GM18861 (cell line): ENCODE measurements at regions not wholly inside any gene's neighbourhood (a gene's known extent, or its start where the extent isn't known, plus 50 kb on each side); places are given as distances from the start of the nearest gene placed in this dataset.

ENCODE experiments used
- ATAC-seq: cut with Tn5 transposase; IDR thresholded peaks from one replicate; pipeline ENCODE4 v1.9.1; 2021; ENCODE audit not compliant: unreplicated experiment

DNA sequence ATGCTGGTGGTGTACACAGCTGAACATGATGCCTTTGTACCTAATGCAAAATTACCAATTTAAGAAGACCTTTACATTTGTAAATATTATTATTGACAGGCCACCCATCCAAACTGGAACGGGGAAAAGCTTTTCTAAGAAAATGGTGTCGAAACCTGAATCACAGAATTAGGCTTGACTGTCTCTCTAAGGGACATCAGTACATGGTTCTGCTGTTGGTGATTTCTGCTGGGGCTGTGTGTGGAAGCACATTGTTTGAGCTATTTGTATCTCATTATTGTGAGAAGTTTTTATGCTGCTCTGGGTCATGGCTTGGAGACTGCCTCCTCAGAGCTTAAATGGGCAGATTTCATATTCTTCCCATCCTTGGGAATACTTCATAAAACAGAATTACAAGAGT, 420.9 kb upstream of the POU3F3 start:
- ATAC-seq = no peak

DNA sequence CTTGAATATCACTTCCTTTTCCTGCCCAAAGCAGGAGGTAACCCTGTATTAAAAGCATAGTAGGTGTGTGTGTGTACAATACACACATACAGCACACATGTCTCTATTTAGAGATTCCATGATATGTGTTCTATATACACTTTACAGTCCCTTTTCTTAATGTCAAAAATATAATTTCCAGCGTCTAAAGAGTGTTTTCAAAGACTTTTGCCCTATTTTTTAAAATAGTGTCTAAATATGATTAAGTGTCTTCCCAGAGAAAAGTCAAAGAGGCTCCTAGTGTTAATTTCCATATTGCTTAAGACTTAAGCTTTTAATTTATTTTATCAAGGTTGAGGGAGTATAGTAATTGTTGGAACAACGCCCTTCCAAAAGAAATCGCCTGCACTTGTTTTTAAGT, 420.3 kb upstream of the POU3F3 start:
- ATAC-seq = no peak

DNA sequence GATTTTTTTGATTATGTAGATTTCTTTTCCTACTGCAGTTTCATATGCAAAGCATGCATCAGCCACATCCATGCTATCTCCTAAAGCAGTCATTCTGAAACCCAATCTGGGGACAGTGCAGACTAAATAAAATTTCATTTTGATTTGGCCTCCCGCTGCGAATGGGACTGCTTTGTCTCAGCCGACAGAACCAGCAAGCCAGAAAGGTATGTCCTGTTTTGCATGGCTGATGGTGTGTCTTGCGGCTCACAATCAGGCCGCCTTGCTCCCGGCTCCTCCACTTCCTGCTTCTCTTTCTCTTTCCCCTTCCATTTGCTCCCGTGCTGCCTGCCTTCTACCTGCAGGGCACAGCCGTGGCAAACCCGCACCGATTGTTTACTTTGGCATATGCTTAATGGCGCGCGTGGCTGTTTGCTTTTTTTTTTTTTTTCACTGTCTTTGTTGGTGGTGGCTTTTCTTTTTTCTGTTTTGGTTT, 419.6 kb upstream of the POU3F3 start:
- ATAC-seq = peak; percentile 76

DNA sequence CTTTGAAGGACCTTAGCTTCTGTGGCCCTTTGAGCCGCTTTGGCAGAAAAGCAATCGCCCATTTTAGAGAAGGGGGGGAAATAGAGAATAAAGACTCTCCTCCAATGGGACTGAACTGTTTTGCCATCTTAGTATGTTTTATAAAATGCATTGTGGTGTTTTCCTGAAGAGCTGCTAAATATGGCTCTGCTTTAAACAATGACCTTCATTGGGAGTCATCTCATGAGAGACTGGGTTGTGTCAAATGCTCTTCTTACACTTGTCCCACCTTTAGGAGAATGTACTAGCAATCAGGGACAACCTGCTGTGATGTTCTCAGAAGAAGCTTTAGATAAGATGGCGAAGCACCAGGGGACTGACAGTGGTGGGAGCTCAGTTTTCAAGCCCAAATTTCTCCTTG, 418.9 kb upstream of the POU3F3 start:
- ATAC-seq = no peak

- no peak for ATAC-seq
Measured at GRCh38 chr2:104438481-104438880, 415.4 kb upstream of the POU3F3 start.

GRCh38 chr2:104443145-104443544, 410.8 kb upstream of the POU3F3 start:
- ATAC-seq = no peak

GRCh38 chr2:104444392-104444791, 409.5 kb upstream of the POU3F3 start:
- ATAC-seq = no peak

DNA sequence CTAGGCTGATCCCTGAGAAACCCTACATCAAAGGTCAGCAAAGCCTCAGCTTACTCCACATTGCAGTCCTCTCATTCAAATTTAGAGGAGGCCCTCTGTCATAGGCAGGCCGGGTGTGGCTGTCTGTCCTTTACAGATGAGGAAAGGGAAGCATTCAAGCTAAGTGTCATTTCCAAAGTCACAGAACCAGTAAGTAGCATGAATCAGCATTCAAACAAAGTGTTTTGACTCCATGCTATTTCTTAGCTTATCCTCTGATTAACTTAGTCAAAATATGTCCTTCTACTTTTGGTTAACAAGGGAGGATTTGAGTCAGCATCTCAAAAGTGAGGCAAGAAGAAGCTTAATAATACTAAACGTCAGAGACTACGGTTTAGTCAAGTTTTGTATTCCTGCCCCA, 409.0 kb upstream of the POU3F3 start:
- no peak for ATAC-seq

- no peak for ATAC-seq
Measured at GRCh38 chr2:104447831-104448434, 406.0 kb upstream of the POU3F3 start.

- no peak for ATAC-seq
Measured at GRCh38 chr2:104448661-104449440, 405.1 kb upstream of the POU3F3 start.

DNA sequence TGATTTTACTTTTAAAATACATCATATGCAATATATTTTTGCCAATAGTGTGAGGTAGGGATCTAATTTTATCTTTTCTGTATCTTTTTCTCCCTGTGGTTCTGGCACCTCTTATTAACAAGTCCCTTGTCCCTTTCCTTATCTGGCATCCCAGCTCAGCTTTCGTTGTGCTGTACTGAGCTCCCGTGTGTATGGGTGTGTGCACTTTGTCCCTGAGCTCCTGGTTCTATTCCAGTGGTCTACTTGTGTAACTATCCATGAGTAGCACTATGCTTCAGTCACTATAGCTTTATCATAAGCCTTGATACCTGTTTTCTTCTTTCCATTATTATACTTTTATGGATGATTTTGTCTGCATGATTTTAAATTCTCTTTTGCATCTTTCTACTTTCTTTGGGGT, 401.4 kb upstream of the POU3F3 start:
- ATAC-seq = no peak

DNA sequence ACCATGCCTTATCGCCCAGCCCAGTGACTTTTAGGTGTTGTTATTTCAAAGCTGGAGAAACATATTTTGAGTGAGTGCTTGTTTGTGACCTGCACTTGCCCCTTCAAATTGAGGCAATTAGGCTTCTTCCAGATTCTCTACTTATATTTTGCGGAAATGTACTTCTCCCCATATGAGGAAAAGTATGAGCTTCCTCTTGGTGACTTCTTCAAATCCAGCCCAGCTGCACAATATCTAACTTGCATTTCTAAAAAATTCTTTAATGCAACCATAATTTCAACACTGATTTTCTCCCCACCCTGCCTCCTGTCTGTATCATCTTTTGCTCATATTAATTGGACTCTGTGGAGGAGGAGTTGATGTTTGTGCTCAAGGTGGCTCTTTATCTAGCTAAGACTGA, 391.2 kb upstream of the POU3F3 start:
- ATAC-seq = no peak

- no peak for ATAC-seq
Measured at GRCh38 chr2:104465981-104466380, 387.9 kb upstream of the POU3F3 start.

DNA sequence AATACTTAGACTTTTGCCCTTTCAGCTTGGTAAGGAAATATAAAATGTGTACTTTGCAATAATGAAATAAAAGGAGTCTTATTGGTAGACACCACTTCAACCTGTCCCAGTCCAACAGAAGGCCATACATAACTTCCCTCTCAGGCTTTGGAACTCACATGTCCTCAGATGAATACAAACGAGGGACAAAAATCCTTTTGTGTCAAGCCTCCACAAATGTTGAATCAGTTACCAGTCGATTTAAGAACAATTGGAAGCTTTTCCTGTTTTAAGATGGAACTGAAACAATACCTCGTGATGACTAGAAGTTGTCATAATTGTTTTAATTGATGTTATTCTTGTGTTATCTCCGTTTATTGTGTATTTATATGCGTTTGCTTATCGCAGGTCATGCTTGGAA, 385.1 kb upstream of the POU3F3 start:
- ATAC-seq = no peak

DNA sequence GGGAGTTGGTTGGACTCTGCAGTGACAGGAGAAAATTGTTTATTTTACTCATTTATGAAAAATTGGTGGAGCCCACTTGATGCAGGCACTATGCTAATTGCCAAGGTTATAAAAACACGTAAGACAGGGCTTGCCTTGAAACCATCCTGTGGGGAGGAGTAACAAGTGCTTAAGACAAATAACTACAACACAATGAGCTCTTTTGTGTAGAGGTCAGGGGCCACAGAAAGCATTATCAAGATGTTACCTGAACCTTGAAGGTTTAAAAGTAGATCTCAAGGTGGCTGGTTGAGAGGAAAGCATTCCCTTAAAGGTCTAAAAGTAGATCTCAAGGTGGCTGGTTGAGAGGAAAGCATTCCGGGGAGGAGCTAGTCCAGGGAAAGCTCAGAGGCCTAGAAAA, 381.8 kb upstream of the POU3F3 start:
- no peak for ATAC-seq

DNA sequence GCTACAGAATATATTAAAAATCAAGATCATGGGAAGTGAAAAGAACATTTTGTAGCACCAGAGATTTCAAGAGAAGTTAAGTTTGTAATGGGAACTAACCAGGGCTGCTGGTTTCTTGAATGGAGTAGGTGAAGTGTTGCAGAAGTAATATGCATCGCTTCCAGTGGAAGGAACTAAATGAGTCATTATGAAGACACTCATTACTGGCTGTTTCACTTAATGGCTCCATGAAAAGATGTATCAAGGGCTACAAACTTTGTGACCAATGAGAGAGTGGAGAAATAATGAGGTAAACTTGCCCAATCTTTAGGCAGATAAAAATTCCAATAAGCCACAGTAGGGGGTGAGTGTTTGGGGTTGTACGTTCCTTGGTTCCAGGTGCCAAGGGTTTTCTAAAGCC, 380.4 kb upstream of the POU3F3 start:
- ATAC-seq = no peak

GRCh38 chr2:104474716-104475115, 379.2 kb upstream of the POU3F3 start:
- ATAC-seq = no peak

DNA sequence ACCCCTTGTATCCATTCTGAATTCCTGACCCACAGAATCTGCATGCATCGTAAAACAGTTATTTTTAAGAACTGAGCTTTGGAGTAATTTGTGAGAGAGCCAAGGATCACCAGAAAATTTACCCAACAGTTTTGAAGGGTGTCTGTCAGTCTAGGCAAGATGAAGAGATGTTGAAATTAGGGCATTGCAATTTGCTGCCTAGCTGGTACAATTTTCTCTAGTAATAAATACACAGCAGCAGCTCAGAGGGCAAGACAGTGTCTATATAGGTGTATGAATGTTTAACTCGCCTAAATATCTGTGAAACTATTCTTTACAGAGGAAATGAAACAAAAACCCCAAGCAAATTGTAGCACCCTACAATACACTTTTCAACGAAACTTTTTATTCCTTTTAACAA, 377.8 kb upstream of the POU3F3 start:
- no peak for ATAC-seq

GRCh38 chr2:104476563-104476988, 377.3 kb upstream of the POU3F3 start:
- ATAC-seq = no peak

- no peak for ATAC-seq
Measured at GRCh38 chr2:104481341-104481740, 372.6 kb upstream of the POU3F3 start.

DNA sequence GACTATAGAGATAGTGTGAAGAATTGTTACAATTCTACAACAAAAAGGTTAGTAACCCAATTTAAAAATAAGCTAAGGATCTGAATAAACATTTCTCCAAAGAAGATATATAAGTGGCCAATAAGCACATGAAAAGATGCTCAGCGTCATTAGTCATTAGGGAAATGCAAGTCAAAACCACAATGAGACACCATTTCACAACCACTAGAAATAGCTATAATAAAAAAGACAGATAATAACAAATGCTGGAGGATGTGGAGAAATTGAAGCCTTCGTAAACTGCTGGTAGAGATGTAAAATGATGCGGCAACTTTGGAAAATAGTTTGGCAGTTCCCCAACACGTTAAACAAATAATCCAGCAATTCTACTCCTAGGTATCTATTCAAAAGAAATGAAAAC, 366.5 kb upstream of the POU3F3 start:
- ATAC-seq = no peak

- no peak for ATAC-seq
Measured at GRCh38 chr2:104493698-104494097, 360.2 kb upstream of the POU3F3 start.

- ATAC-seq = no peak
Measured at GRCh38 chr2:104501342-104501741, 352.6 kb upstream of the POU3F3 start.
